IPS-20b (cell line): ENCODE measurements at regions not wholly inside any gene's neighbourhood (a gene's known extent, or its start where the extent isn't known, plus 50 kb on each side); places are given as distances from the start of the nearest gene placed in this dataset.

Source experiments
- H3K27ac ChIP-seq: one replicate; pipeline ENCODE4 v1.5.1; 2013; ENCODE audit warnings: low read length
- H3K27me3 ChIP-seq: 2 replicates; pipeline ENCODE4 v1.6.1; 2013; ENCODE audit warnings: mild to moderate bottlenecking, low read length, inconsistent platforms; ENCODE audit not compliant: insufficient read depth
- H3K36me3 ChIP-seq: 2 replicates; pipeline ENCODE4 v1.6.1; 2013; ENCODE audit warnings: low read depth, mild to moderate bottlenecking, inconsistent platforms, low read length, moderate library complexity; ENCODE audit not compliant: insufficient read depth
- H3K4me1 ChIP-seq: 2 replicates; pipeline ENCODE4 v1.6.1; 2013; ENCODE audit warnings: mild to moderate bottlenecking, control low read depth, inconsistent platforms, low read length, moderate library complexity; ENCODE audit not compliant: insufficient read depth
- H3K4me3 ChIP-seq: 2 replicates; pipeline ENCODE4 v1.5.1; 2013; ENCODE audit warnings: mild to moderate bottlenecking, low read length, inconsistent platforms
- H3K9ac ChIP-seq: 2 replicates; pipeline ENCODE4 v1.6.1; 2013; ENCODE audit warnings: low read depth, mild to moderate bottlenecking, inconsistent platforms, low read length, moderate library complexity
- H3K9me3 ChIP-seq: 2 replicates; pipeline ENCODE4 v1.6.1; 2013; ENCODE audit warnings: mild to moderate bottlenecking, low read depth, low read length, inconsistent platforms; ENCODE audit not compliant: insufficient read depth

GRCh38 chr1:71170925-71171324, 90.1 kb upstream of the ZRANB2 start:
- H3K27me3 ChIP-seq = no peaks in the 10 kb centered on the region
- no peak overlapping the region for H3K27ac ChIP-seq
- H3K4me1 ChIP-seq = no peaks in the 10 kb centered on the region
- H3K9me3 ChIP-seq = peaks cover 5% of the 10 kb centered on the region; the same call in 1 of the 2 replicates
- no peak overlapping the region for H3K9ac ChIP-seq
- H3K4me3 ChIP-seq = no peak overlapping the region
- H3K36me3 ChIP-seq = no peaks in the 10 kb centered on the region

GRCh38 chr1:71167505-71167904, 86.7 kb upstream of the ZRANB2 start:
- Histone ChIP-seq H3K27me3 (no peaks in the 10 kb centered on the region), H3K9me3 (peaks cover 2% of the 10 kb centered on the region; the same call in 1 of the 2 replicates), H3K9ac (no peak overlapping the region), H3K4me1 (no peaks in the 10 kb centered on the region), H3K4me3 (no peak overlapping the region), H3K27ac (no peak overlapping the region), H3K36me3 (no peaks in the 10 kb centered on the region)

- no peak overlapping the region for H3K27ac ChIP-seq
Measured at GRCh38 chr1:71166178-71167173, 85.6 kb upstream of the ZRANB2 start.

GRCh38 chr1:71157715-71158114, 76.9 kb upstream of the ZRANB2 start:
- Histone ChIP-seq H3K27me3 (no peaks in the 10 kb centered on the region), H3K4me1 (no peaks in the 10 kb centered on the region), H3K27ac (no peak overlapping the region), H3K4me3 (no peak overlapping the region), H3K36me3 (no peaks in the 10 kb centered on the region), H3K9ac (no peak overlapping the region), H3K9me3 (no peaks in the 10 kb centered on the region)

More at GRCh38 chr1:71166178-71167173, 85.6 kb upstream of the ZRANB2 start:
- Histone ChIP-seq H3K27me3 (no peaks in the 10 kb centered on the region), H3K9me3 (no peaks in the 10 kb centered on the region), H3K9ac (no peak overlapping the region), H3K36me3 (no peaks in the 10 kb centered on the region), H3K4me1 (no peaks in the 10 kb centered on the region), H3K4me3 (no peak overlapping the region)

- Histone ChIP-seq H3K9me3 (no peaks in the 10 kb centered on the region), H3K4me3 (no peak overlapping the region), H3K27ac (no peak overlapping the region), H3K27me3 (no peaks in the 10 kb centered on the region), H3K9ac (no peak overlapping the region), H3K36me3 (no peaks in the 10 kb centered on the region), H3K4me1 (no peaks in the 10 kb centered on the region)
Measured at GRCh38 chr1:71157151-71157550, 76.3 kb upstream of the ZRANB2 start.

GRCh38 chr1:71156590-71156989, 75.8 kb upstream of the ZRANB2 start:
- Histone ChIP-seq H3K27ac (no peak overlapping the region), H3K4me3 (no peak overlapping the region), H3K4me1 (no peaks in the 10 kb centered on the region), H3K36me3 (no peaks in the 10 kb centered on the region), H3K9ac (no peak overlapping the region), H3K27me3 (no peaks in the 10 kb centered on the region), H3K9me3 (no peaks in the 10 kb centered on the region)

- no peak overlapping the region for H3K4me3 ChIP-seq
- H3K36me3 ChIP-seq = no peaks in the 10 kb centered on the region
- H3K9ac ChIP-seq = no peak overlapping the region
- H3K9me3 ChIP-seq = no peaks in the 10 kb centered on the region
- no peaks in the 10 kb centered on the region for H3K27me3 ChIP-seq
- H3K27ac ChIP-seq = no peak overlapping the region
- no peaks in the 10 kb centered on the region for H3K4me1 ChIP-seq
Measured at GRCh38 chr1:71154429-71154828, 73.6 kb upstream of the ZRANB2 start.

- no peak overlapping the region for H3K27ac ChIP-seq
- no peaks in the 10 kb centered on the region for H3K9me3 ChIP-seq
- H3K4me1 ChIP-seq = no peaks in the 10 kb centered on the region
- H3K36me3 ChIP-seq = no peaks in the 10 kb centered on the region
- no peak overlapping the region for H3K4me3 ChIP-seq
- no peak overlapping the region for H3K9ac ChIP-seq
- H3K27me3 ChIP-seq = no peaks in the 10 kb centered on the region
Measured at GRCh38 chr1:71153826-71154225, 73.0 kb upstream of the ZRANB2 start.

GRCh38 chr1:71147637-71148360, 67.0 kb upstream of the ZRANB2 start:
- H3K27ac ChIP-seq = no peak overlapping the region
- H3K4me3 ChIP-seq = no peak overlapping the region
- no peaks in the 10 kb centered on the region for H3K4me1 ChIP-seq
- H3K36me3 ChIP-seq = no peaks in the 10 kb centered on the region
- H3K27me3 ChIP-seq = no peaks in the 10 kb centered on the region
- H3K9ac ChIP-seq = no peak overlapping the region
- H3K9me3 ChIP-seq = no peaks in the 10 kb centered on the region

GRCh38 chr1:71135571-71135970, 54.7 kb upstream of the ZRANB2 start:
- Histone ChIP-seq H3K9me3 (peaks cover 35% of the 10 kb centered on the region), H3K27ac (no peak overlapping the region), H3K27me3 (no peaks in the 10 kb centered on the region), H3K36me3 (no peaks in the 10 kb centered on the region), H3K4me3 (no peak overlapping the region), H3K4me1 (no peaks in the 10 kb centered on the region), H3K9ac (no peak overlapping the region)
